Lower leg skin (tissue), 3 donors: ENCODE measurements at regions not wholly inside any gene's neighbourhood (a gene's known extent, or its start where the extent isn't known, plus 50 kb on each side); places are given as distances from the start of the nearest gene placed in this dataset.

Experiments used
- POLR2A ChIP-seq, 2 donors: fragments of 450-650 bp; IDR thresholded peaks; one replicate each; pipeline ENCODE4 v1.6.1; 2016 to 2017; ENCODE audit warnings: antibody characterized with exemption in 2 of 2, mild to moderate bottlenecking in 1 of 2, moderate library complexity in 1 of 2
- TF ChIP-seq, protein P1 (sequence below), 3 donors: fragments of 450-650 bp; IDR thresholded peaks; one replicate each; pipeline ENCODE4 v1.5.1; 2016; ENCODE audit warnings: antibody characterized with exemption in 3 of 3, mild to moderate bottlenecking in 3 of 3, moderate library complexity in 2 of 3

GRCh38 chr9:100775912-100776311 is 198.0 kb downstream of the CAVIN4 start:
- TF ChIP-seq, protein P1, sequence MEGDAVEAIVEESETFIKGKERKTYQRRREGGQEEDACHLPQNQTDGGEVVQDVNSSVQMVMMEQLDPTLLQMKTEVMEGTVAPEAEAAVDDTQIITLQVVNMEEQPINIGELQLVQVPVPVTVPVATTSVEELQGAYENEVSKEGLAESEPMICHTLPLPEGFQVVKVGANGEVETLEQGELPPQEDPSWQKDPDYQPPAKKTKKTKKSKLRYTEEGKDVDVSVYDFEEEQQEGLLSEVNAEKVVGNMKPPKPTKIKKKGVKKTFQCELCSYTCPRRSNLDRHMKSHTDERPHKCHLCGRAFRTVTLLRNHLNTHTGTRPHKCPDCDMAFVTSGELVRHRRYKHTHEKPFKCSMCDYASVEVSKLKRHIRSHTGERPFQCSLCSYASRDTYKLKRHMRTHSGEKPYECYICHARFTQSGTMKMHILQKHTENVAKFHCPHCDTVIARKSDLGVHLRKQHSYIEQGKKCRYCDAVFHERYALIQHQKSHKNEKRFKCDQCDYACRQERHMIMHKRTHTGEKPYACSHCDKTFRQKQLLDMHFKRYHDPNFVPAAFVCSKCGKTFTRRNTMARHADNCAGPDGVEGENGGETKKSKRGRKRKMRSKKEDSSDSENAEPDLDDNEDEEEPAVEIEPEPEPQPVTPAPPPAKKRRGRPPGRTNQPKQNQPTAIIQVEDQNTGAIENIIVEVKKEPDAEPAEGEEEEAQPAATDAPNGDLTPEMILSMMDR (IDR thresholded peaks at IDR 0.05), result no peak
- TF ChIP-seq POLR2A (IDR thresholded peaks at IDR 0.05), result no peak
